GM12875 (cell line): ENCODE measurements at regions not wholly inside any gene's neighbourhood (a gene's known extent, or its start where the extent isn't known, plus 50 kb on each side); places are given as distances from the start of the nearest gene placed in this dataset.

Source experiments
- H3K4me3 ChIP-seq: one replicate; pipeline ENCODE4 v1.5.1; 2011; ENCODE audit warnings: low read depth, low read length, control low read depth
- TF ChIP-seq, protein P1 (sequence below): IDR thresholded peaks from 2 replicates; pipeline ENCODE4 v1.5.1; 2011; ENCODE audit warnings: low read depth, mild to moderate bottlenecking, control low read depth, inconsistent platforms, low read length, moderate library complexity, borderline replicate concordance; ENCODE audit not compliant: insufficient read depth

GRCh38 chr13:74338341-74338740 is 204.1 kb upstream of the KLF12 start:
- H3K4me3 ChIP-seq, result no peak overlapping the region
- TF ChIP-seq, protein P1, sequence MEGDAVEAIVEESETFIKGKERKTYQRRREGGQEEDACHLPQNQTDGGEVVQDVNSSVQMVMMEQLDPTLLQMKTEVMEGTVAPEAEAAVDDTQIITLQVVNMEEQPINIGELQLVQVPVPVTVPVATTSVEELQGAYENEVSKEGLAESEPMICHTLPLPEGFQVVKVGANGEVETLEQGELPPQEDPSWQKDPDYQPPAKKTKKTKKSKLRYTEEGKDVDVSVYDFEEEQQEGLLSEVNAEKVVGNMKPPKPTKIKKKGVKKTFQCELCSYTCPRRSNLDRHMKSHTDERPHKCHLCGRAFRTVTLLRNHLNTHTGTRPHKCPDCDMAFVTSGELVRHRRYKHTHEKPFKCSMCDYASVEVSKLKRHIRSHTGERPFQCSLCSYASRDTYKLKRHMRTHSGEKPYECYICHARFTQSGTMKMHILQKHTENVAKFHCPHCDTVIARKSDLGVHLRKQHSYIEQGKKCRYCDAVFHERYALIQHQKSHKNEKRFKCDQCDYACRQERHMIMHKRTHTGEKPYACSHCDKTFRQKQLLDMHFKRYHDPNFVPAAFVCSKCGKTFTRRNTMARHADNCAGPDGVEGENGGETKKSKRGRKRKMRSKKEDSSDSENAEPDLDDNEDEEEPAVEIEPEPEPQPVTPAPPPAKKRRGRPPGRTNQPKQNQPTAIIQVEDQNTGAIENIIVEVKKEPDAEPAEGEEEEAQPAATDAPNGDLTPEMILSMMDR, result no peak

DNA sequence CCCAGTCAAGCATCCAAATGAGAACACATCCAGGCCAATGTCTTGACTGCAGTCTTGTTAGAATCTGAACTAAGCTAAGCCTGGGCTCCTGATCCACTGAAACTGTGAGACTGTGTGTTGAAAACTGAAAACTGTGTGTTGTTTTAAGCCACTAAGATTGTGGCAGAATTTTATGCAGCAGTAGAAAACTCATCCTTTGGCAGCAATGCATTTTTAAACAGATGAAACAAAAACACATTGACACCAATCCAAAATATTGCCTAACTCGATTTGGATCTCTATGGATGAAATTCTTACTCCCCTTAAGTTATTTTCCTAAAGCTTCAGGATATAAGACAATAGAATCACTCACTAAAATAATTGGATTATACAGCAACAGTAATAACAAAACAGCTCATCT is 202.3 kb upstream of the KLF12 start:
- TF ChIP-seq, protein P1, result no peak
- H3K4me3 ChIP-seq, result no peak overlapping the region

GRCh38 chr13:74335370-74335769 is 201.2 kb upstream of the KLF12 start:
- TF ChIP-seq, protein P1, result no peak
- H3K4me3 ChIP-seq, result no peak overlapping the region

- TF ChIP-seq, protein P1, result no peak
- no peak overlapping the region for H3K4me3 ChIP-seq
Measured at GRCh38 chr13:74329962-74330361, 195.8 kb upstream of the KLF12 start.

- TF ChIP-seq, protein P1, result no peak
- H3K4me3 ChIP-seq, result no peak overlapping the region
Measured at GRCh38 chr13:74325106-74325505, 190.9 kb upstream of the KLF12 start.

DNA sequence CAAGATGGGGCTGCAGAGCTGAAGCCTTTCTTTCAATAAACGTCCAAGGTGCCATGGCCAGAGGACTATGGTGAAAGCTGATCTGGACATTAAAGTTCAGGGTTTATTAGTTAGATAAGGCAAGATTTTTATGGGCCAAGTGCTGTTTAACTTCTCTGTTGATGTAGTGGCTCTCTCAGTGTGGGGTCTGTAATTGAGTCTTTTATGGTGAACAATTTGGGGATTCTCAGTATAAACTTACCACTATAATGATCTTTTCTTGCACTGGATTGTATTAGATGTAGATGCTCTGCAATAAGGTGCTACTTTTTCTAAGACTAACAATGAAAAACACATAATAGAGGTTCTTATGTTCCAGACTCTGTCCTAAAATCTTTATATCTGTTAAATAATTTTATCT is 190.1 kb upstream of the KLF12 start:
- TF ChIP-seq, protein P1, result no peak
- H3K4me3 ChIP-seq, result no peak overlapping the region

GRCh38 chr13:74322562-74322961 is 188.4 kb upstream of the KLF12 start:
- TF ChIP-seq, protein P1, result no peak
- H3K4me3 ChIP-seq, result no peak overlapping the region
